C4-2B (cell line): ENCODE measurements at regions not wholly inside any gene's neighbourhood (a gene's known extent, or its start where the extent isn't known, plus 50 kb on each side); places are given as distances from the start of the nearest gene placed in this dataset.

Experiments
- H3K27ac ChIP-seq: fragments of 450-650 bp; 2 replicates; pipeline ENCODE4 v1.5.1; 2017
- CTCF ChIP-seq: fragments of 450-650 bp; conservative IDR thresholded peaks from 2 replicates; pipeline ENCODE4 v1.5.1; 2017; ENCODE audit warnings: mild to moderate bottlenecking
- ZFX ChIP-seq: fragments of 450-650 bp; IDR thresholded peaks from 2 replicates; pipeline ENCODE4 v1.6.1; 2017

DNA sequence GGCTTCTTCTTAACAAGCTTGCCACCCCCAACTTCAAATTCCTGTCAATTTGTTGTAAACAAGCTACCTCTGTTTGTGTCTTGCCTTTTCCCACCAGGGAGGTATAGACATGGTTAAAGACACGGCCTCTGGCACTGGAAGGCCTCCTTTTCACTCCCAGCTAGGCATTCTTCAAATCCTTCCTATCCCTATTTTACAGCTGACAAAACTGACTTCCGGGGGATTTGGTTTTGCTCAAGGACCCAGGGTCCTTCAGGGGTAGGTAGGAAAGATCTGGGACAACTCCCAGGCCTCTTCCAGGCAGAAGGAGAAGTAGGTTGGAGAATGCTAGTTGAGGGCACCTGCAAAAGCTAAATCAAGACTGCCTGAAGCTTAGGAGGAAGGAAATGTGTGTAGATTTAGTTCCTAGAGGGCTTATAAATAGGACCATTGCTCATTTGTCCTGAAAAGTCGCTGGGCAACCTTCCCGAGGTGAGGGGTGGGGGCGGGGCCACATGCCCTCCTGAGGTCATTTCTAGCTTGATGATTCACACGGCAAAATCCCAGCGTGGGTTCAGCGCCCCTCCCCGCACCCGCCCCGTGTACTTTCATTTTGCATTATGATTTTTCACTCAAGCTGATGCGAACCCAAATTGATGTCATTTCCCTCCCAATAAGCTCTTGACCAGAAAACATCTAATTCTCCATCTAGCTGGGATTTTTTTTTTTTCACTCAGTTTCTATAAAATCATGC is 365.5 kb downstream of the SHQ1 start:
- H3K27ac ChIP-seq, result no peak overlapping the region; the same call in 1 of the 2 replicates
- TF ChIP-seq ZFX, result no peak
- no peak for TF ChIP-seq CTCF

GRCh38 chr3:72481542-72481941 is 366.7 kb downstream of the SHQ1 start:
- TF ChIP-seq ZFX, result no peak
- no peak for TF ChIP-seq CTCF
- no peak overlapping the region for H3K27ac ChIP-seq

GRCh38 chr3:72480366-72480765 is 367.9 kb downstream of the SHQ1 start:
- H3K27ac ChIP-seq, result no peak overlapping the region
- TF ChIP-seq ZFX (no peak), CTCF (no peak)

GRCh38 chr3:72479651-72480215 is 368.5 kb downstream of the SHQ1 start:
- TF ChIP-seq CTCF (no peak), ZFX (no peak)

DNA sequence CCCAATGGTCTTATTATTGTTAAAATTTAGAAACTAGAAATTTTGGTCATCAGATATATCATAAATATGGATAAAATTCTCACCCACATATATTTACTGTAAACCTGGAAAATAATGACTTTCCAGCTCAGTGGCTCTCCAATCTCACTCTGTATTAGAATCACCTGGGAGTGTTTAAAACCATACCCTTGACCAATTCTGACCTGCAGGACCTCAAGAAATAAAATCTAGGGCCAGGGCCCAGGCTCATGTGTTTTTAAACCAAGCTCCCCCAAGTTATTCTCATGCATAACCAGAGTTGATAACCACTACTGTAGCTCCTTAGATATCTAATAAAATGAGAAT is 372.1 kb downstream of the SHQ1 start:
- H3K27ac ChIP-seq, result no peak overlapping the region
- no peak for TF ChIP-seq ZFX
- no peak for TF ChIP-seq CTCF

More at GRCh38 chr3:72479651-72480215, 368.5 kb downstream of the SHQ1 start:
- H3K27ac ChIP-seq, result no peak overlapping the region

GRCh38 chr3:72475258-72476138 is 372.7 kb downstream of the SHQ1 start:
- no peak overlapping the region for H3K27ac ChIP-seq
- no peak for TF ChIP-seq ZFX
- TF ChIP-seq CTCF, result no peak

GRCh38 chr3:72474775-72475174 is 373.5 kb downstream of the SHQ1 start:
- H3K27ac ChIP-seq, result no peak overlapping the region
- TF ChIP-seq ZFX (no peak), CTCF (no peak)
